ENCODE measurements at regions not wholly inside any gene's neighbourhood (a gene's known extent, or its start where the extent isn't known, plus 50 kb on each side); places are given as distances from the start of the nearest gene placed in this dataset.

DNA sequence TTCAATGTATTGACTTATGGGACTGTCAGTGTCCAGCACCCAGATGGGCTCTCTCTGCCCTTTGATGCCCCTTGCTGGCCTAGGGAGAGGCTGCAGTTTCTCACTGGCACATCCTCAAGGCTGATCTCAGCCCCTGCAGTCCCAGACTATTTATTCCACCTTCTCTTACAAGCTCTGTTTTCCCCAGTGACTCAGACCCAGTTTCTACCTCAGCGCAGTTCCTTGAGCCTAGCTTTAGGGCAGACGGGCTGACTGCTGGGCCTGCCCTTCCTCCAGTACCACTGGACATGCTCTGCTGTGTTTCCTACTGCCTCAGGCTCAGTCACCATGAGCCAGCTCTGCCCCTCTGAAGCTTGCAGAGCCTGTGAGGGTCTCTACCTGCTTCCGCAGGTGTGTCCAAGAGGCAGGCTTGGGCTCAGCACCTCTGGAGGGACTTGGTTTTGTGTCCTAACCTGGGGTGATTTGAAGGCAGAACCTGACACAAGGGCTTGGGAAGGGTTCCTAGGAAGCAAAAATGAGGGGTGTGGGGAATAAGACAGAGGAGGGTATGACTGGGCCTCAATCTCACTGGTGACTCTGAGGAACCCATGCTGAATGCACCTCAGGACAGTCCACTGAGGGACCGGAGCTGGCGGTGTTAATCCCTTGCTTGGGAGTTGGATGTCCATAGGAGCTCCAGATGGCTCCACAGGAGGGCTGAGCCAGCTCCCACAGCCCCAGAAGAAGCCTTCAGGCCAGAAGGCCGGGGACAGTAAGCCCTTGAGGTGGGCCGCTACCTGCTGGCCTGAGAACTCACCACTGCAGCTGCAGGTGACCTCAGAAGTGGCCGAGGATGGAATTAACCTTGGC, 689.9 kb downstream of the MATN1 start:
- Mint-ChIP-seq H3K27me3 (ENCODE audit: insufficient read depth) (peaks cover 1% of the 10 kb centered on the region), H3K27ac (no peak overlapping the region), H3K36me3 (ENCODE audit: low read depth) (peaks cover 5% of the 10 kb centered on the region), H3K4me3 (no peak overlapping the region), H3K4me1 (peaks cover 2% of the 10 kb centered on the region), H3K9me3 (peaks cover 15% of the 10 kb centered on the region)
- no peaks in the 10 kb centered on the region for H3K36me3 ChIP-seq (ENCODE audit: control insufficient read depth, insufficient read depth, low read length)
- H3K9ac ChIP-seq (ENCODE audit: extremely low read depth, low read length, poor library complexity, severe bottlenecking), result no peak overlapping the region
- peaks cover 24% of the 10 kb centered on the region for H3K9me3 ChIP-seq (ENCODE audit: control insufficient read depth, low read length)
- no peak overlapping the region for H3K4me3 ChIP-seq (ENCODE audit: low read length)
- TF ChIP-seq, protein P1, sequence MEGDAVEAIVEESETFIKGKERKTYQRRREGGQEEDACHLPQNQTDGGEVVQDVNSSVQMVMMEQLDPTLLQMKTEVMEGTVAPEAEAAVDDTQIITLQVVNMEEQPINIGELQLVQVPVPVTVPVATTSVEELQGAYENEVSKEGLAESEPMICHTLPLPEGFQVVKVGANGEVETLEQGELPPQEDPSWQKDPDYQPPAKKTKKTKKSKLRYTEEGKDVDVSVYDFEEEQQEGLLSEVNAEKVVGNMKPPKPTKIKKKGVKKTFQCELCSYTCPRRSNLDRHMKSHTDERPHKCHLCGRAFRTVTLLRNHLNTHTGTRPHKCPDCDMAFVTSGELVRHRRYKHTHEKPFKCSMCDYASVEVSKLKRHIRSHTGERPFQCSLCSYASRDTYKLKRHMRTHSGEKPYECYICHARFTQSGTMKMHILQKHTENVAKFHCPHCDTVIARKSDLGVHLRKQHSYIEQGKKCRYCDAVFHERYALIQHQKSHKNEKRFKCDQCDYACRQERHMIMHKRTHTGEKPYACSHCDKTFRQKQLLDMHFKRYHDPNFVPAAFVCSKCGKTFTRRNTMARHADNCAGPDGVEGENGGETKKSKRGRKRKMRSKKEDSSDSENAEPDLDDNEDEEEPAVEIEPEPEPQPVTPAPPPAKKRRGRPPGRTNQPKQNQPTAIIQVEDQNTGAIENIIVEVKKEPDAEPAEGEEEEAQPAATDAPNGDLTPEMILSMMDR (conservative IDR thresholded peaks at IDR 0.05), result no peak
- no peaks in the 10 kb centered on the region for H3K27me3 ChIP-seq (ENCODE audit: control insufficient read depth, insufficient read depth, low read length, poor library complexity, severe bottlenecking)
- no peaks in the 10 kb centered on the region for H3K4me1 ChIP-seq (ENCODE audit: control insufficient read depth, insufficient read depth, low read length)
- 96 to 98% methylated on average over 5 to 8 of the region's 8 CpGs for WGBS, 2 experiments (ENCODE audit: insufficient coverage in 1 of 2, insufficient read length in 1 of 2)
- no peak overlapping the region for H3K27ac ChIP-seq (ENCODE audit: low read depth, low read length)
- DNase-seq, result peak; percentile 33

DNA sequence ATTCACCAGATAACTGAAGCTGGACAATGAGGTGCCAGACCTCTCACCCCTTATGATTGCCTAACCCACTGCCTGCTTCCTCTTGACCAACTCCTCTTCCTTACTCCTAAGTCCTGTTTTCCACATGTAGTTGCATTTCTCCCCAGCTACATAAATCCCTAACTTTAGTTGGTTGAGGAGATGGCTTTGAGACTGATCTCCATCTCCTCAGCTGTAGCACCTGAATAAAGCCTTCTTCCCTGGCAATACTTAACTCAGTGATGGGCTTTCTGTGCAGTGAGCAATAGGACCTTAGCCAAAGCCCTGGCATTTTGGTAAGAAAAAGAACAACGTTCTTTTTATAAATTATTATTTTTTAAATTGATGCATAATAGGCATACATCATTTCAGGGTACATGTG, 691.1 kb downstream of the MATN1 start:
- no peaks in the 10 kb centered on the region for H3K36me3 ChIP-seq (ENCODE audit: control insufficient read depth, insufficient read depth, low read length)
- peaks cover 24% of the 10 kb centered on the region for H3K9me3 ChIP-seq (ENCODE audit: control insufficient read depth, low read length)
- H3K4me1 ChIP-seq (ENCODE audit: control insufficient read depth, insufficient read depth, low read length), result no peaks in the 10 kb centered on the region
- no peak overlapping the region for H3K4me3 Mint-ChIP-seq
- peaks cover 5% of the 10 kb centered on the region for H3K36me3 Mint-ChIP-seq (ENCODE audit: low read depth)
- no peak overlapping the region for H3K4me3 ChIP-seq (ENCODE audit: low read length)
- H3K27ac Mint-ChIP-seq, result no peak overlapping the region
- H3K27ac ChIP-seq (ENCODE audit: low read depth, low read length), result no peak overlapping the region
- H3K9ac ChIP-seq (ENCODE audit: extremely low read depth, low read length, poor library complexity, severe bottlenecking), result no peak overlapping the region
- peaks cover 3% of the 10 kb centered on the region for H3K27me3 Mint-ChIP-seq (ENCODE audit: insufficient read depth)
- no CpG with 5 or more reads among the region's 1 CpG for WGBS, 2 experiments (ENCODE audit: insufficient coverage in 1 of 2, insufficient read length in 1 of 2)
- no peaks in the 10 kb centered on the region for H3K27me3 ChIP-seq (ENCODE audit: control insufficient read depth, insufficient read depth, low read length, poor library complexity, severe bottlenecking)
- DNase-seq, result no peak
- no peaks in the 10 kb centered on the region for H3K4me1 Mint-ChIP-seq
- peaks cover 15% of the 10 kb centered on the region for H3K9me3 Mint-ChIP-seq
- TF ChIP-seq, protein P1 (conservative IDR thresholded peaks at IDR 0.05), result no peak

DNA sequence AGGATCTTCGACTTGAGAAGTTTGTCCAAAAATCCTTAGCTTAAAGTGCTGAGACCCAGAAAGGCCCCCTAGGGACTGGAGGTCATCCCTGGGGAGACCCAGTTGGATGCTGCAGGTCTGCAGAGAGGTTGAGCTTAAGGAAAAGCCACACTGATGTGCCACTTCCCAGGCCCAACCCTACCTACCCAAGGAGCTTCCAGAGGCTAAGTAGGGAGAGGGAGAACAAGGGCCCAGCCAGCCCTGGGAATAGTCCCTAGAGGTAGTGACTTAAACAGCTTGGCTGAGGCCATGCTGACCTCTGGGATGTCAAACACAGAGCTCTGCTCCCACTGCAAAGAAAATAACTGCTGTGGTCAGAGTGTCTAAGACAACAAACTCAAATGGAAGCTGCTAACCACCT, 693.7 kb downstream of the MATN1 start:
- WGBS, 2 experiments (ENCODE audit: insufficient coverage in 1 of 2, insufficient read length in 1 of 2), result 85 to 89% methylated on average over 1 of the region's 1 CpG
- no peaks in the 10 kb centered on the region for H3K36me3 ChIP-seq (ENCODE audit: control insufficient read depth, insufficient read depth, low read length)
- TF ChIP-seq, protein P1 (conservative IDR thresholded peaks at IDR 0.05), result no peak
- no peak overlapping the region for H3K4me3 Mint-ChIP-seq
- H3K36me3 Mint-ChIP-seq (ENCODE audit: low read depth), result peaks cover 5% of the 10 kb centered on the region
- H3K27me3 Mint-ChIP-seq (ENCODE audit: insufficient read depth), result peaks cover 3% of the 10 kb centered on the region
- H3K9ac ChIP-seq (ENCODE audit: extremely low read depth, low read length, poor library complexity, severe bottlenecking), result no peak overlapping the region
- no peaks in the 10 kb centered on the region for H3K27me3 ChIP-seq (ENCODE audit: control insufficient read depth, insufficient read depth, low read length, poor library complexity, severe bottlenecking)
- H3K4me1 Mint-ChIP-seq, result no peaks in the 10 kb centered on the region
- DNase-seq, result peak; percentile 19
- no peak overlapping the region for H3K4me3 ChIP-seq (ENCODE audit: low read length)
- no peak overlapping the region for H3K27ac Mint-ChIP-seq
- no peaks in the 10 kb centered on the region for H3K4me1 ChIP-seq (ENCODE audit: control insufficient read depth, insufficient read depth, low read length)
- peaks cover 15% of the 10 kb centered on the region for H3K9me3 Mint-ChIP-seq
- H3K9me3 ChIP-seq (ENCODE audit: control insufficient read depth, low read length), result peaks cover 24% of the 10 kb centered on the region
- H3K27ac ChIP-seq (ENCODE audit: low read depth, low read length), result no peak overlapping the region

All from endodermal cell (in vitro differentiated cells).